ENCODE measurements at regions not wholly inside any gene's neighbourhood (a gene's known extent, or its start where the extent isn't known, plus 50 kb on each side); places are given as distances from the start of the nearest gene placed in this dataset.

DNA sequence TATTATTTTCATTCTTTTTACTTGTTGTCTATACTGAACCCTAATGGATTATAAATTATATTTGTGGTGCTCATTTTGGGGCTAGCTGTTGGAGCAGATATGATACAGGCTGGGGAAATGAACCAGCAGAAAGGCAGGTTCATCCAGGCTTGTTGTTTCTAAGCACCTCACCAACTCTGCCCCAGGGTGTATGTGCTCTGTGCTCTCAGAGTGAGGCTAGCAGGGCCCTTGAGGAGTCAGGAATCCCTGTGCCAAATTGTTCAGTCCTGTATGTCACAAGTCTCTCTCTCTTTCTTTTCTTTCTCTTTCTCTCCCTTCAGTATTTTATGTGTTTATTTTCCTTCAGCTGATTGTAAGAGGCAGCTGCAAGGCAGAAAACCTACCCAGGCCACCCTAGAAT lies 181.1 kb upstream of the DPP10 start:
- TF ChIP-seq EZH2 (IDR thresholded peaks at IDR 0.05; ENCODE audit: insufficient read depth, low read length), result no peak
- TF ChIP-seq, protein P1, sequence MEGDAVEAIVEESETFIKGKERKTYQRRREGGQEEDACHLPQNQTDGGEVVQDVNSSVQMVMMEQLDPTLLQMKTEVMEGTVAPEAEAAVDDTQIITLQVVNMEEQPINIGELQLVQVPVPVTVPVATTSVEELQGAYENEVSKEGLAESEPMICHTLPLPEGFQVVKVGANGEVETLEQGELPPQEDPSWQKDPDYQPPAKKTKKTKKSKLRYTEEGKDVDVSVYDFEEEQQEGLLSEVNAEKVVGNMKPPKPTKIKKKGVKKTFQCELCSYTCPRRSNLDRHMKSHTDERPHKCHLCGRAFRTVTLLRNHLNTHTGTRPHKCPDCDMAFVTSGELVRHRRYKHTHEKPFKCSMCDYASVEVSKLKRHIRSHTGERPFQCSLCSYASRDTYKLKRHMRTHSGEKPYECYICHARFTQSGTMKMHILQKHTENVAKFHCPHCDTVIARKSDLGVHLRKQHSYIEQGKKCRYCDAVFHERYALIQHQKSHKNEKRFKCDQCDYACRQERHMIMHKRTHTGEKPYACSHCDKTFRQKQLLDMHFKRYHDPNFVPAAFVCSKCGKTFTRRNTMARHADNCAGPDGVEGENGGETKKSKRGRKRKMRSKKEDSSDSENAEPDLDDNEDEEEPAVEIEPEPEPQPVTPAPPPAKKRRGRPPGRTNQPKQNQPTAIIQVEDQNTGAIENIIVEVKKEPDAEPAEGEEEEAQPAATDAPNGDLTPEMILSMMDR (IDR thresholded peaks at IDR 0.05; ENCODE audit: insufficient read depth, low read depth, low read length), result no peak
